Thyroid gland (tissue), 4 donors: ENCODE measurements at regions not wholly inside any gene's neighbourhood (a gene's known extent, or its start where the extent isn't known, plus 50 kb on each side); places are given as distances from the start of the nearest gene placed in this dataset.

Source experiments
- DNase-seq, 2 donors: peaks; one replicate each; pipeline ENCODE4 v3.0.0-alpha.2; 2019
- H3K27ac ChIP-seq, 3 donors: fragments of 200-600 bp; sonication (generic); 1 replicate in 2 of 3; 2 replicates in 1 of 3; pipeline ENCODE4 v1.5.1; 2016 to 2019; ENCODE audit warnings: mild to moderate bottlenecking in 1 of 3, moderate library complexity in 1 of 3
- H3K27me3 ChIP-seq: fragments of 200-600 bp; sonication (generic); one replicate; pipeline ENCODE4 v1.5.1; 2019
- H3K36me3 ChIP-seq, 2 donors: fragments of 200-600 bp; sonication (generic); one replicate each; pipeline ENCODE4 v1.5.1; 2016 to 2019
- H3K4me1 ChIP-seq, 2 donors: fragments of 200-600 bp; sonication (generic); one replicate each; pipeline ENCODE4 v1.5.1; 2017 to 2019
- H3K4me3 ChIP-seq, 3 donors: fragments of 200-600 bp; sonication (generic); replicated peaks in 1 of 3; 1 replicate in 2 of 3; 2 replicates in 1 of 3; pipeline ENCODE4 v1.5.1; 2016; ENCODE audit warnings: mild to moderate bottlenecking in 1 of 3
- H3K9me3 ChIP-seq: fragments of 200-600 bp; sonication (generic); one replicate; pipeline ENCODE4 v1.5.1; 2017
- POLR2A ChIP-seq, 2 donors: fragments of 450-650 bp; IDR thresholded peaks; one replicate each; pipeline ENCODE4 v1.6.1; 2017; ENCODE audit warnings: antibody characterized with exemption in 2 of 2, mild to moderate bottlenecking in 2 of 2, moderate library complexity in 1 of 2
- WGBS, 2 donors: methylation state at CpG; one replicate each; pipeline ENCODE4 v1.1.5; 2017; 5-methylcytosine and 5-hydroxymethylcytosine counted together
- intact Hi-C: fragments of 100-400 bp; cut with DNase I; formaldehyde crosslinking; loops from one replicate; pipeline ENCODE4 v1.15.1; 2023
- TF ChIP-seq, protein P1 (sequence below), 6 experiments: fragments of 200-600 bp in 3 of 6; fragments of 450-650 bp in 3 of 6; sonication (generic) in 3 of 6; IDR thresholded peaks; one replicate each; pipeline ENCODE4 v1.5.1; 2016 to 2019; ENCODE audit warnings: antibody characterized with exemption in 6 of 6, mild to moderate bottlenecking in 2 of 6, inconsistent platforms in 1 of 6, moderate library complexity in 1 of 6

- Histone ChIP-seq H3K4me1 (no peaks in the 10 kb centered on the region), H3K27me3 (no peaks in the 10 kb centered on the region), H3K36me3 (no peaks in the 10 kb centered on the region), H3K27ac (no peak overlapping the region), H3K4me3 (no peak overlapping the region), H3K9me3 (no peaks in the 10 kb centered on the region)
- intact Hi-C loops: no loop called here
- no peak for DNase-seq
- TF ChIP-seq POLR2A (IDR thresholded peaks at IDR 0.05): no peak
- TF ChIP-seq, protein P1, sequence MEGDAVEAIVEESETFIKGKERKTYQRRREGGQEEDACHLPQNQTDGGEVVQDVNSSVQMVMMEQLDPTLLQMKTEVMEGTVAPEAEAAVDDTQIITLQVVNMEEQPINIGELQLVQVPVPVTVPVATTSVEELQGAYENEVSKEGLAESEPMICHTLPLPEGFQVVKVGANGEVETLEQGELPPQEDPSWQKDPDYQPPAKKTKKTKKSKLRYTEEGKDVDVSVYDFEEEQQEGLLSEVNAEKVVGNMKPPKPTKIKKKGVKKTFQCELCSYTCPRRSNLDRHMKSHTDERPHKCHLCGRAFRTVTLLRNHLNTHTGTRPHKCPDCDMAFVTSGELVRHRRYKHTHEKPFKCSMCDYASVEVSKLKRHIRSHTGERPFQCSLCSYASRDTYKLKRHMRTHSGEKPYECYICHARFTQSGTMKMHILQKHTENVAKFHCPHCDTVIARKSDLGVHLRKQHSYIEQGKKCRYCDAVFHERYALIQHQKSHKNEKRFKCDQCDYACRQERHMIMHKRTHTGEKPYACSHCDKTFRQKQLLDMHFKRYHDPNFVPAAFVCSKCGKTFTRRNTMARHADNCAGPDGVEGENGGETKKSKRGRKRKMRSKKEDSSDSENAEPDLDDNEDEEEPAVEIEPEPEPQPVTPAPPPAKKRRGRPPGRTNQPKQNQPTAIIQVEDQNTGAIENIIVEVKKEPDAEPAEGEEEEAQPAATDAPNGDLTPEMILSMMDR (IDR thresholded peaks at IDR 0.05): no peak
- 67 to 81% methylated on average over 4 of the region's 4 CpGs for WGBS, 2 donors
Measured at GRCh38 chr1:232682248-232682647, 52.3 kb upstream of the SIPA1L2 start.

DNA sequence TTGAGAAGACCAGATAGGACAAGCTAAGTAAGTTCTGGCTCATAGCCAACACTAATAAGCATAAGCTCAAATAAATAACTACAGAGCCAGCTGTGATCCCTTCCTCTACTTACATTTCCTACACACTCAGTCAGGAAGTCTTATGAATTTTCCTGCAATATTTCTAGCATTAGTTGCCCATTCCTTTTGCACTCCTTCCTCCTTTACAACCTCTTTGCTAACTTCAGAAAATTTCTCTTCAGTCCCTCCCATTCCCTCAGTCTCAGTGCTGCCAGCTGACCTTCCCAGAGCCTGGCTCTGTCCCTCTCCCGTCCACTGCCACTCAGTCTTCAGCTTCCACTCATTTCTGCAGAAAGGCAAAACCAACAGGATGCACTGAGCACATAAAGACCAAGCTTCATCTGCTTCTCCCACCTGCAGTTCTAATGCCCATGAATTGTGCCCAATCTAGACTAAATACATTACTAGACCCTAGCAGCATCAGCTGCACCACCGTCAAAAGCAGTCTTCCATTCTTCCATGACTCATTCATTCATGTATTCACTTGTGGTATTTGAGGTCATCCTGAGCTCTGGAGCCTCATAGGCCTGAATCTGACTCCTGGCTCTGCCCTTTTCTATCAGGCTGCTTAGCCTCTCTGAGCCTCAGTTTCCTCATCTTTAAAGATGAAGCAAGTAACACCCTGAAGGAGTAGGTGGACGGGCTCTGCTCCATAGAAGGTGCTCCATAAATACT, 54.6 kb upstream of the SIPA1L2 start:
- TF ChIP-seq, protein P1 (IDR thresholded peaks at IDR 0.05): no peak
- TF ChIP-seq POLR2A (IDR thresholded peaks at IDR 0.05): no peak
- no peaks in the 10 kb centered on the region for H3K36me3 ChIP-seq
- DNase-seq: no peak
- no peaks in the 10 kb centered on the region for H3K4me1 ChIP-seq
- H3K27ac ChIP-seq: no peak overlapping the region
- no peak overlapping the region for H3K4me3 ChIP-seq
- WGBS, 2 donors: 86 to 91% methylated on average over 3 of the region's 3 CpGs
- H3K27me3 ChIP-seq: no peaks in the 10 kb centered on the region
- intact Hi-C loops: no loop called here
- H3K9me3 ChIP-seq: no peaks in the 10 kb centered on the region

- H3K4me3 ChIP-seq: no peak overlapping the region
- no peaks in the 10 kb centered on the region for H3K9me3 ChIP-seq
- H3K36me3 ChIP-seq: no peaks in the 10 kb centered on the region
- DNase-seq: no peak
- H3K27me3 ChIP-seq: no peaks in the 10 kb centered on the region
- intact Hi-C loops: no loop called here
- H3K4me1 ChIP-seq: no peaks in the 10 kb centered on the region
- TF ChIP-seq, protein P1 (IDR thresholded peaks at IDR 0.05): no peak
- no peak for TF ChIP-seq POLR2A (IDR thresholded peaks at IDR 0.05)
- H3K27ac ChIP-seq: no peak overlapping the region
- WGBS, 2 donors: 49 to 56% methylated on average over 4 of the region's 4 CpGs
Measured at GRCh38 chr1:232686346-232686745, 56.4 kb upstream of the SIPA1L2 start.

DNA sequence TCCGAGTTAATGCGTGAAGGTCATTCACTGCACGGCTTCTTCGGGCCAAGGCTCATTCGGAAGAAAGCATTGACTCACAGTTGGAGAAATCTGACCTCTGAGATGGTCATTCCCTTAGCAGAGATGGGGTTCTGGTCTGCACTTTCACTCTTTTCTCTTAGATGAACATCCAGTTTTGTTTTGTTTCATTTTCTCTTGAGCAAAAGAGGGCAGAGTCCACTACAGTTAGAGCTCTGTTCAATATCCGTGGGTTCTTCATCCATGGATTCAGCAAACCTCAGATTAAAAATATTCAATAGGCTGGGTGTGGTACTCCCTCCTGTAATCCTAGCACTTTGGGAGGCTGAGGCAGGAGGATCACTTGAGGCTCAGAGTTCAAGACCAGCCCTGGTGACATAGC, 57.4 kb upstream of the SIPA1L2 start:
- no peak for DNase-seq
- no peaks in the 10 kb centered on the region for H3K36me3 ChIP-seq
- no peaks in the 10 kb centered on the region for H3K9me3 ChIP-seq
- no peaks in the 10 kb centered on the region for H3K27me3 ChIP-seq
- H3K27ac ChIP-seq: no peak overlapping the region
- no peak for TF ChIP-seq POLR2A (IDR thresholded peaks at IDR 0.05)
- TF ChIP-seq, protein P1 (IDR thresholded peaks at IDR 0.05): no peak
- intact Hi-C loops: no loop called here
- H3K4me3 ChIP-seq: no peak overlapping the region
- WGBS, 2 donors: 95 to 96% methylated on average over 6 of the region's 6 CpGs
- no peaks in the 10 kb centered on the region for H3K4me1 ChIP-seq

DNA sequence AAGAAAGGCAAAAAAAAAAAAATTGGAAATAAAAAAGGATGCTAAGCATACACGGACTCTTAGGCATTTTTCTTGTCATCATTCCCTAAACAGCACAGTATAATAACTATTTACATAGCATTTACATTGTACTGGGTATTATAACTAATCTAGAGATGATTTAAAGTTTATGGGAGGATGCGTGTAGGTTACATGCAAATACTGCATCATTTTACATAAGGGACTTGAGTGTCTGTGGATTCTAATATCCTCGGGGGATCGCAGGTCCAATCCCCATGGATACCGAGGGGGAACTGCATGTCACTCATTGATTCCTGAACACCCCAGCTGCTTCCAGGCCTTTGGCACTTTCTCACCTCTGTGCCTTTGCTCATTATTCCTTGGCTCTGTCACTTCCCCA, 57.8 kb upstream of the SIPA1L2 start:
- no peak for TF ChIP-seq POLR2A (IDR thresholded peaks at IDR 0.05)
- TF ChIP-seq, protein P1 (IDR thresholded peaks at IDR 0.05): no peak
- no peak overlapping the region for H3K27ac ChIP-seq
- DNase-seq: no peak
- intact Hi-C loops: no loop called here
- no peaks in the 10 kb centered on the region for H3K27me3 ChIP-seq
- H3K4me3 ChIP-seq: no peak overlapping the region
- H3K9me3 ChIP-seq: no peaks in the 10 kb centered on the region
- H3K4me1 ChIP-seq: no peaks in the 10 kb centered on the region
- H3K36me3 ChIP-seq: no peaks in the 10 kb centered on the region
- whole genome bisulfite sequencing, 2 donors: 93 to 95% methylated on average over 5 of the region's 5 CpGs
